GM23248 (cell line): ENCODE measurements at regions not wholly inside any gene's neighbourhood (a gene's known extent, or its start where the extent isn't known, plus 50 kb on each side); places are given as distances from the start of the nearest gene placed in this dataset.

Experiments used
- EZH2 ChIP-seq: fragments of 200-600 bp; sonication (generic); IDR thresholded peaks from 2 replicates; pipeline ENCODE4 v1.6.1; 2018; ENCODE audit warnings: antibody characterized with exemption, mild to moderate bottlenecking; ENCODE audit not compliant: insufficient read depth, poor library complexity, severe bottlenecking
- EZH2phosphoT487 ChIP-seq: fragments of 200-600 bp; sonication (generic); IDR thresholded peaks from 2 replicates; pipeline ENCODE4 v1.6.1; 2018; ENCODE audit warnings: antibody characterized with exemption, moderate library complexity, mild to moderate bottlenecking, low read depth; ENCODE audit not compliant: insufficient read depth

DNA sequence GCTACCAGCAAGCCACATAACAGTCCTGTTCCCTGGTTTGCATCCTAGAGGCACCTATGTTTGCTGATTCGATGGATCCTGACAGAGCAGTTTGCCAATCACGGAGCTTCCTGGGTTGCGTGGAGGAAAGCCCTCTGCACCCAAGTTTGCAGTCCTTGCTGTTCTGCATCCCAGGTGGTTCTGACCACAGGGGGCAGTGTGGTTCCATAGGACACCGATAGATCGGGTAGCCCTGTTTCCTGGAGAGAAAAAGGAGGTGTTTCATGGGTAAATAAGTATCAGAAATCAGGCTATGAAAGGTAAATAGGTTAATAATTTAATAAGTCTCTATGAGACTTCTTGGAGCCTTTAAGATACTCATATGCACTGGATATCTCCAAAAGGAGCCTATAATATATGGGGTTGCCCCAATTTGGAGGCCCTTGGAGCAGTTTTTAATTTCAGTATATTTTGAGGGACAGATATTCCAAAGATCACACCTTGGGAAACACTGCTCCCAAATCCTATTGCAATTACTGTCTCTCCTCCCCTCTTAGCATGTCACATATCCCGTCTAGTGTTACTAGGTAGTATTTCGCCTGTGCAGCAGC, 194.6 kb upstream of the TPM1 start:
- TF ChIP-seq EZH2, result no peak
- no peak for TF ChIP-seq EZH2phosphoT487
